GM21529 (cell line): ENCODE measurements at regions not wholly inside any gene's neighbourhood (a gene's known extent, or its start where the extent isn't known, plus 50 kb on each side); places are given as distances from the start of the nearest gene placed in this dataset.
"Not testable (repeated sequence)": the region's sequence is repeated elsewhere in the genome, so short reads cannot be mapped to it uniquely, and the experiment has no call there.

Experiments used
- ATAC-seq: cut with Tn5 transposase; IDR thresholded peaks from one replicate; pipeline ENCODE4 v1.9.1; 2021; ENCODE audit not compliant: unreplicated experiment

- no peak for ATAC-seq
Measured at GRCh38 chr2:226116346-226116745, 683.3 kb downstream of the IRS1 start.

GRCh38 chr2:226115832-226116200 is 683.8 kb downstream of the IRS1 start:
- ATAC-seq: no peak

GRCh38 chr2:226115102-226115831 is 684.4 kb downstream of the IRS1 start:
- no peak for ATAC-seq

DNA sequence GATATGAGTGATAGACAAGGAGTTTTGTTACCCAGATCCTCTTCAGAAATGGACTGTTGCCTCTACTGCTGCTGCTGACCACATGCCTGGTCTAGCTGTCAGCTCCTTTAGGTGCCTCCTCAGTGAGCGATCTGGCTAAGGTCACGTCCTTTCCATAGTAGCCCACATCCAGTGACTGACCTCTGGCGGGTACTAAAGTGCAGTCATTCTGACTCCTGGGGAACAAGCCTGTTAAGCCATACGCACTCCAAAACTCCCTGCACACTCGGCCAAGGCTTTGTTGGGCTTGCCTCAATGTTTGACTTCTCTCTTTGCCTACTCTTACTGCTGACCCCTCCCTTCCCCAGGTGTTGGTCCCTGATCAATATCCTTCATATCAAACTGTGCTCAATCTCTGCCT is 685.2 kb downstream of the IRS1 start:
- no peak for ATAC-seq

- ATAC-seq: no peak
Measured at GRCh38 chr2:226098861-226099745, 699.6 kb downstream of the NYAP2 start.

- no peak for ATAC-seq
Measured at GRCh38 chr2:226095058-226095457, 695.5 kb downstream of the NYAP2 start.

DNA sequence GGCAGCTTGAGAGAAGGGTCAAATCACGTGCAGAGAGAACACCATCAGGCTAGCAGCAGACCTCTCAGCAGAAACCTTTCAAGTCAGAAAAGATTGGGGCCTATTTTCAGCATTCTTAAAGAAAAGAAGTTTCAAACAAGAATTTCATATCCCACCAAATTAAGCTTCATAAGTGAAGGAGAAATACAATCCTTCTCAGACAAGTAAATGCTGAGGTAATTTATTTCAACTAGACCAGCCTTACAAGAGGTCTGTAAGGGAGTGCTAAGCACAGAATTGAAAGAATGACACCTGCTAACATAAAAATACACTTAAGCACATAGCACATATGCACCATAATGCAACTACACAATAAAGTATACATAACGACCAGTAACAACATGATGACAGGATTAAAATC is 693.9 kb downstream of the NYAP2 start:
- ATAC-seq: no peak

DNA sequence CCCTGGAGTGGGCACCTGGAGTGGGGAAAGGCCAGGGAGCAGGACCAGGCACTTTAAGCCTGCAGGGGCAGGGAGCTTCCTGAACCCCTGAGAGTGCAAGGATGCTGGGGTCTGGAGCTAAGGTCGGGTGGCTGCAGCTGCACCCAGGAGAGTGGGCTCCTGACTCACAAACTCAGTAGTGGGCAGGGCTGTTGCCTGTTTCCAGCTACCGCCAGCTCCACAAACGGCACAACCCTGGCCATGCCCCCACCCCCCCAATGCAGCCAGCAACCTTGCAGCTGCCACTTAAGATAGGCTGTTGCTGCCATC is 688.8 kb downstream of the NYAP2 start:
- ATAC-seq: no peak

- no peak for ATAC-seq
Measured at GRCh38 chr2:226087505-226088365, 688.2 kb downstream of the NYAP2 start.

GRCh38 chr2:226087051-226087450 is 687.5 kb downstream of the NYAP2 start:
- ATAC-seq: no peak

DNA sequence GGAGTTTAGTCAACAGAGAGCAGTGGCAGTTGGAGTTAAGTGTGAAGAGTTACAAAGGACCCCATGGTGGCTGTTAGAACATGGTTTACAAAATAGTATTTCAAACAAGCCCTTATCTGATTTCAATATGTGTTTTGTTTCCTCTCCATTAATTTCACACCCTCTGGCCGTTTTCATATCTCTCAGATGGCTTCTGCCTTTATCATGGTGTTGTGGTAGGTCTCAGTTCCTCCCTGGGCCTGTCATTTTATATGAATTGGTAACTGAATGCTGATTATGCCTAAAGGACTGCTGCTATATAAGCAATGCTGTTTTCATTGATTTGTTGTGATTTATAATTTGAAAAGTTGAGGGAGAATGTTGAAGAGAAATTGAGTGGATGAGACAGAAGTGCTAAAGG is 686.7 kb downstream of the NYAP2 start:
- no peak for ATAC-seq

DNA sequence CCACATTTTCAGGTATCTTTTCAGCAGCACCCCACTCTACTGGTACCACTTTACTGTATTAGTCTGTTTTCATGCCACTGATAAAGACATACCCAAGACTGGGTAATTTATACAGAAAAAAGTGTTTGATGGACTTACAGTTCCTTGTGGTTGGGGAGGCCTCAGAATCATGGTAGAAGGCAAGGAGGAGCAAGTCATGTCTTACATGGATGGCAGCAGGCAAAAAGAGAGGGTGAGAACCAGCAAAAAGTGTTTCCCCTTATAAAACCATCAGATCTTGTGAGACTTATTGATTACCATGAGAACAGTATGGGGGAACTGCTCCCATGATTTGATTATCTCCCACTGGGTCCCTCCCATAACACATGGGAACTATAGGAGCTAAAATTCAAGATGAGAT is 685.9 kb downstream of the NYAP2 start:
- ATAC-seq: not testable (repeated sequence)

DNA sequence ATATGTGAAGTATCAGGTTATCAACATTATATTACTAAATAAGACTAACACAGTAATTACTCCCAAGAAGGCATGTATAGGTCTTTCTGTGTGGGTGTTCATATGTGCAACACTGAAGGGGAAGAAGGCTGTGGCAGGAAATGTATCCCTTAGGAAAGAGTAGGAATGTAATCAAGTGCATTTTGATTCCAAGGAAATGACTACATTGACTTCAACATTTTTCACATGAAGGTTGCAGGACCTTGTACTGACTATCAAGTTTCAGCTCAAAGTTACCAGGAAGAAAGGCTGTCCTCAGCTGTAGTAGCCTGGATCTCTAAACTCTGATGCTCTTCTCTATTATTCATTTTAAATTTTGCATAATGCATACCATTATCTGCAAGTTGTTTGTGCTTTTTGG is 680.8 kb downstream of the NYAP2 start:
- no peak for ATAC-seq

DNA sequence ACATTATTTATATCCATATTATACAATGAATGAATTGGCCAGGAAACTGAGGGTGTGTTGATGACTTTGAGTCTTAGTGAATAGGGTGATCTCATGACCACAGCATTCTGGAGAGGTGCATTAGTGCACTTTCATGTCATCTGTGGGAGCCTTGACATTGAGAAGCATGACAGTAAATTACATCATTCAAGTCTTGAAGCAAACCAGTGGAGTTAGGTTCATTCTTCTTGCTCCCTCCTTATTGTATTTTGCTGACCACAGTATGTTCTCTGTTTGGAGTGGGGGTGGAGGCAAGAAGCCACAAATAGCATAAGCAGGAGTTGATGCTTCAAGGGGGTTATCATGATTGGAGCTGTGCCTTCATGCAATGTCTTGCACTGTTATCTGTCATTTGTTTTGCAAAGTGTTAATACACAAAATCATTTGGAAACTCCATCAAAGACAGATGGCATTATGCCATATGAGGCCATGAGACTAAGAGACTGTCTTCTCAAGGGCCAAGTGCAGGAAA is 680.2 kb downstream of the NYAP2 start:
- ATAC-seq: no peak

- ATAC-seq: no peak
Measured at GRCh38 chr2:226079196-226079595, 679.7 kb downstream of the NYAP2 start.

GRCh38 chr2:226078666-226079065 is 679.2 kb downstream of the NYAP2 start:
- ATAC-seq: no peak

DNA sequence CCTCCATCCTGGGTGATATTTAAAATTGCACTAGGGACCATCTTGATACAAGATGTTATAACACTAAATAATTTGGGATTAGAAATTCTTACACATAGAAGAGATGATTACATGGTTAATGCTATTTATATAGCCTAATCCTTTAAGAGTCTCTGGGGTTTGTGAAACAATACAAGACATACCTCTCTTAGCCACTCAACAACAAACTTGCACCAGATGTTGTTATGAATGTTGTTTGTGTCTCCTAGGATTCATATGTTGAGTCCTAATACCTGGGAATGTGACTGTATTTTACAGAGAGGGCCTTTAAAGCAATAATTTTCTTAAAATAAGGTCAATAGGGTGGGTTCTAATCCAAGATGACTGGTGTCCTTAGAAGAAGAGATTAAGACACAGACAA is 678.3 kb downstream of the NYAP2 start:
- no peak for ATAC-seq

- ATAC-seq: no peak
Measured at GRCh38 chr2:226077031-226077430, 677.5 kb downstream of the NYAP2 start.

- ATAC-seq: no peak
Measured at GRCh38 chr2:226076529-226076928, 677.0 kb downstream of the NYAP2 start.

DNA sequence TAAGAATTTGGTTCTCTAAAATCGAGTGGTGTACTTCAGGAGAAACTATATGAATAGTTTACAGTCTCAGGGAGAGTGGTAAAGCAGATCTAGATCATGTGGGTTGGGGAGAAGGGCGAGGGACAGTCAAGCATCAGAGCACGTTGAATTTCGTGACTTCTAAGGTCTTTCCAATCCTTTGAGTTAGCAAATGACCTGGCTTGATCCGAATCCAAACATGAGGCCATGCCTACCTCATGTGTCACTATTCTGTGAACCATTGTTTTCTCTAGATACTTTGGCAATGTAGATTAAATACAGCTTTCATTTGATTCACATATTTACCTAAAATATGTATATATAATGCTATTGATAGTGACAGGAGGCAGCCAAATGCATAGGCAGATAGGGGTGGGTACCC is 674.9 kb downstream of the NYAP2 start:
- ATAC-seq: no peak

GRCh38 chr2:226073496-226074160 is 674.1 kb downstream of the NYAP2 start:
- ATAC-seq: no peak
